GM23338 (cell line): ENCODE measurements at regions not wholly inside any gene's neighbourhood (a gene's known extent, or its start where the extent isn't known, plus 50 kb on each side); places are given as distances from the start of the nearest gene placed in this dataset.
A peak's percentile ranks its signal among the peaks of the same experiment; 100 is the strongest.

Experiments used
- ATAC-seq: fragments of 200-7000 bp; cut with Tn5 transposase; 3 replicates; pipeline ENCODE4 v1.9.1; 2020
- DNase-seq: peaks from one replicate; pipeline ENCODE4 v3.0.0-alpha.2; 2015; ENCODE audit warnings: low spot score
- H2AFZ ChIP-seq: fragments of 200-600 bp; sonication (generic); 2 replicates; pipeline ENCODE4 v1.8.0; 2016; ENCODE audit warnings: antibody characterized with exemption, mild to moderate bottlenecking, moderate library complexity
- H3F3A ChIP-seq: fragments of 200-600 bp; sonication (generic); replicated peaks from 2 replicates; pipeline ENCODE4 v1.8.0; 2017; ENCODE audit warnings: antibody characterized with exemption, mixed run types, low read depth
- H3K27ac ChIP-seq: fragments of 200-600 bp; sonication (generic); 2 replicates; pipeline ENCODE4 v1.6.1; 2016; ENCODE audit warnings: low read depth
- H3K27me3 ChIP-seq: fragments of 200-600 bp; sonication (generic); 2 replicates; pipeline ENCODE4 v1.8.0; 2016; ENCODE audit warnings: mild to moderate bottlenecking, mixed run types, moderate library complexity; ENCODE audit not compliant: insufficient read depth
- H3K36me3 ChIP-seq: fragments of 200-600 bp; sonication (generic); 2 replicates; pipeline ENCODE4 v1.8.0; 2016; ENCODE audit warnings: mild to moderate bottlenecking; ENCODE audit not compliant: insufficient read depth
- H3K4me1 ChIP-seq: fragments of 200-600 bp; sonication (generic); 2 replicates; pipeline ENCODE4 v1.8.0; 2016; ENCODE audit warnings: mild to moderate bottlenecking, moderate library complexity; ENCODE audit not compliant: insufficient read depth
- H3K4me2 ChIP-seq: fragments of 200-600 bp; sonication (generic); 2 replicates; pipeline ENCODE4 v1.7.1; 2017; ENCODE audit warnings: mixed run types
- H3K4me3 ChIP-seq: fragments of 200-600 bp; sonication (generic); 2 replicates; pipeline ENCODE4 v1.6.1; 2016; ENCODE audit warnings: mixed run types
- H3K79me2 ChIP-seq: fragments of 200-600 bp; sonication (generic); replicated peaks from 2 replicates; pipeline ENCODE4 v1.8.0; 2017; ENCODE audit warnings: mild to moderate bottlenecking; ENCODE audit not compliant: insufficient read depth
- H3K9me2 ChIP-seq: fragments of 200-600 bp; sonication (generic); 2 replicates; pipeline ENCODE4 v1.8.0; 2017; ENCODE audit not compliant: insufficient read depth
- H4K20me1 ChIP-seq: fragments of 200-600 bp; sonication (generic); replicated peaks from 2 replicates; pipeline ENCODE4 v1.8.0; 2017; ENCODE audit warnings: mild to moderate bottlenecking; ENCODE audit not compliant: insufficient read depth
- H3K27ac Mint-ChIP-seq: 2 replicates; pipeline ENCODE4 v1.8.0; 2020; ENCODE audit warnings: inconsistent platforms, mild to moderate bottlenecking, moderate library complexity, mixed read lengths
- H3K27me3 Mint-ChIP-seq: 3 replicates; pipeline ENCODE4 v1.8.0; 2022; ENCODE audit warnings: low read depth, mild to moderate bottlenecking, moderate library complexity, mixed read lengths, inconsistent platforms; ENCODE audit not compliant: insufficient read depth, poor library complexity
- H3K36me3 Mint-ChIP-seq: 3 replicates; pipeline ENCODE4 v1.8.0; 2021; ENCODE audit warnings: low read depth, mild to moderate bottlenecking, inconsistent platforms, moderate library complexity, mixed read lengths
- H3K4me1 Mint-ChIP-seq: 3 replicates; pipeline ENCODE4 v1.8.0; 2020; ENCODE audit warnings: mild to moderate bottlenecking, inconsistent platforms, mixed read lengths
- H3K4me3 Mint-ChIP-seq: 3 replicates; pipeline ENCODE4 v1.8.0; 2021; ENCODE audit warnings: moderate library complexity, mild to moderate bottlenecking, inconsistent platforms, mixed read lengths
- H3K9me3 Mint-ChIP-seq: 3 replicates; pipeline ENCODE4 v1.8.0; 2020; ENCODE audit warnings: moderate library complexity, mild to moderate bottlenecking, inconsistent platforms, mixed read lengths
- EZH2 ChIP-seq: fragments of 200-600 bp; sonication (generic); IDR thresholded peaks from one replicate; pipeline ENCODE4 v1.8.0; 2017; ENCODE audit warnings: antibody characterized with exemption, mild to moderate bottlenecking, low read depth; ENCODE audit not compliant: unreplicated experiment
- JUNB ChIP-seq: IDR thresholded peaks from one replicate; pipeline ENCODE4 v1.6.1; 2016; ENCODE audit warnings: antibody characterized with exemption; ENCODE audit not compliant: unreplicated experiment
- NANOG ChIP-seq: IDR thresholded peaks from 2 replicates; pipeline ENCODE4 v1.6.1; 2016; ENCODE audit warnings: antibody characterized with exemption, borderline replicate concordance
- POLR2AphosphoS5 ChIP-seq: IDR thresholded peaks from 2 replicates; pipeline ENCODE4 v1.6.1; 2016; ENCODE audit warnings: antibody characterized with exemption, low read depth
- REST ChIP-seq: IDR thresholded peaks from one replicate; pipeline ENCODE4 v1.6.1; 2018; ENCODE audit warnings: antibody characterized with exemption; ENCODE audit not compliant: unreplicated experiment
- STAT1 ChIP-seq: IDR thresholded peaks from one replicate; pipeline ENCODE4 v1.6.1; 2016; ENCODE audit warnings: antibody characterized with exemption; ENCODE audit not compliant: unreplicated experiment
- TF ChIP-seq, protein P1 (sequence below): IDR thresholded peaks from 2 replicates; pipeline ENCODE4 v1.6.1; 2016; ENCODE audit warnings: antibody characterized with exemption
- TF ChIP-seq, protein P2 (sequence below), 2 experiments: fragments of 200-600 bp in 1 of 2; sonication (generic) in 1 of 2; conservative IDR thresholded peaks; 2 replicates each; pipeline versions ENCODE4 v1.5.1 to v1.6.1; 2016 to 2017; ENCODE audit warnings: antibody characterized with exemption in 2 of 2, low read depth in 2 of 2, mild to moderate bottlenecking in 2 of 2, moderate library complexity in 1 of 2

DNA sequence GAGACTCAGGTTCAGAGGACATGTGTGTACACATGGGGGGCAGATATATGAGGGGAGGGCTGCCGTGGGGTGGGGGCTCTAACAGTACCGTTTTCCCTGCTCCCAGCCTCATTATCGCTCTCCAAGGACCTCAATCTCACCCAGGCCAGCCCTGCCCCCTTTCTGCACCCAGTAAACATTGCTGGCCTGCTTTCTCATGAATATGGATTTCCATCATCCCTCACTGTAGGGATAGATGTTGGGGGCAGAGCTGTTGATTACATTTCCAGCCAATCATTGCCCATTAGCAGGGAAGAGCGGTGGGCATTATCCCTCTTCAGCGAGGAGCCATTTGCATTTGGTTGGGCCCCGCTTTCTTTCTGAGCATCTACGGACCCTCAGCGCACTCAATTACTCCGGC lies 273.8 kb downstream of the RPS6KC1 start:
- no peaks in the 10 kb centered on the region for H3K79me2 ChIP-seq
- no peak overlapping the region for H3K4me3 ChIP-seq
- H3K36me3 ChIP-seq: no peaks in the 10 kb centered on the region
- Mint-ChIP-seq H3K4me1 (peaks cover 5% of the 10 kb centered on the region; the same call in 2 of the 3 replicates), H3K4me3 (no peak overlapping the region), H3K9me3 (peaks cover 2% of the 10 kb centered on the region; the same call in 2 of the 3 replicates), H3K36me3 (no peaks in the 10 kb centered on the region), H3K27me3 (no peaks in the 10 kb centered on the region), H3K27ac (no peak overlapping the region)
- DNase-seq (no peak), ATAC-seq (no peak)
- H3F3A ChIP-seq: no peaks in the 10 kb centered on the region
- H3K4me2 ChIP-seq: no peak overlapping the region
- no peaks in the 10 kb centered on the region for H3K4me1 ChIP-seq
- H3K27ac ChIP-seq: no peak overlapping the region
- H2AFZ ChIP-seq: peak overlapping the region; percentile 83; the same call in 1 of the 2 replicates
- H3K27me3 ChIP-seq: no peaks in the 10 kb centered on the region
- H3K9me2 ChIP-seq: no peaks in the 10 kb centered on the region
- TF ChIP-seq REST (no peak), EZH2 (no peak), NANOG (no peak), JUNB (no peak)
- TF ChIP-seq, protein P1, sequence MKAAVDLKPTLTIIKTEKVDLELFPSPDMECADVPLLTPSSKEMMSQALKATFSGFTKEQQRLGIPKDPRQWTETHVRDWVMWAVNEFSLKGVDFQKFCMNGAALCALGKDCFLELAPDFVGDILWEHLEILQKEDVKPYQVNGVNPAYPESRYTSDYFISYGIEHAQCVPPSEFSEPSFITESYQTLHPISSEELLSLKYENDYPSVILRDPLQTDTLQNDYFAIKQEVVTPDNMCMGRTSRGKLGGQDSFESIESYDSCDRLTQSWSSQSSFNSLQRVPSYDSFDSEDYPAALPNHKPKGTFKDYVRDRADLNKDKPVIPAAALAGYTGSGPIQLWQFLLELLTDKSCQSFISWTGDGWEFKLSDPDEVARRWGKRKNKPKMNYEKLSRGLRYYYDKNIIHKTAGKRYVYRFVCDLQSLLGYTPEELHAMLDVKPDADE: no peak
- TF ChIP-seq, protein P2, sequence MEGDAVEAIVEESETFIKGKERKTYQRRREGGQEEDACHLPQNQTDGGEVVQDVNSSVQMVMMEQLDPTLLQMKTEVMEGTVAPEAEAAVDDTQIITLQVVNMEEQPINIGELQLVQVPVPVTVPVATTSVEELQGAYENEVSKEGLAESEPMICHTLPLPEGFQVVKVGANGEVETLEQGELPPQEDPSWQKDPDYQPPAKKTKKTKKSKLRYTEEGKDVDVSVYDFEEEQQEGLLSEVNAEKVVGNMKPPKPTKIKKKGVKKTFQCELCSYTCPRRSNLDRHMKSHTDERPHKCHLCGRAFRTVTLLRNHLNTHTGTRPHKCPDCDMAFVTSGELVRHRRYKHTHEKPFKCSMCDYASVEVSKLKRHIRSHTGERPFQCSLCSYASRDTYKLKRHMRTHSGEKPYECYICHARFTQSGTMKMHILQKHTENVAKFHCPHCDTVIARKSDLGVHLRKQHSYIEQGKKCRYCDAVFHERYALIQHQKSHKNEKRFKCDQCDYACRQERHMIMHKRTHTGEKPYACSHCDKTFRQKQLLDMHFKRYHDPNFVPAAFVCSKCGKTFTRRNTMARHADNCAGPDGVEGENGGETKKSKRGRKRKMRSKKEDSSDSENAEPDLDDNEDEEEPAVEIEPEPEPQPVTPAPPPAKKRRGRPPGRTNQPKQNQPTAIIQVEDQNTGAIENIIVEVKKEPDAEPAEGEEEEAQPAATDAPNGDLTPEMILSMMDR (conservative IDR thresholded peaks at IDR 0.05; ENCODE audit: low read depth in 2 of 2): no peak; a peak in 1 of 4 replicates
- H4K20me1 ChIP-seq: no peaks in the 10 kb centered on the region

- Histone ChIP-seq H4K20me1 (no peaks in the 10 kb centered on the region), H2AFZ (peak overlapping the region; percentile 83), H3K79me2 (no peaks in the 10 kb centered on the region), H3K27ac (no peak overlapping the region), H3K9me2 (no peaks in the 10 kb centered on the region), H3K4me1 (no peaks in the 10 kb centered on the region), H3K36me3 (no peaks in the 10 kb centered on the region), H3K27me3 (no peaks in the 10 kb centered on the region), H3F3A (no peaks in the 10 kb centered on the region), H3K4me3 (no peak overlapping the region), H3K4me2 (no peak overlapping the region)
- ATAC-seq: no peak
- H3K36me3 Mint-ChIP-seq: no peaks in the 10 kb centered on the region
- DNase-seq: no peak
- peaks cover 2% of the 10 kb centered on the region; the same call in 2 of the 3 replicates for H3K9me3 Mint-ChIP-seq
- no peak overlapping the region for H3K4me3 Mint-ChIP-seq
- no peak overlapping the region for H3K27ac Mint-ChIP-seq
- H3K4me1 Mint-ChIP-seq: peaks cover 5% of the 10 kb centered on the region; the same call in 2 of the 3 replicates
- no peaks in the 10 kb centered on the region for H3K27me3 Mint-ChIP-seq
- no peak for TF ChIP-seq STAT1
- TF ChIP-seq JUNB: no peak
- TF ChIP-seq POLR2AphosphoS5: no peak
- TF ChIP-seq, protein P2 (conservative IDR thresholded peaks at IDR 0.05; ENCODE audit: low read depth in 2 of 2): no peak
Observed at GRCh38 chr1:213325482-213325881, 274.4 kb downstream of the RPS6KC1 start.
